WTC11 (cell line): ENCODE measurements at regions not wholly inside any gene's neighbourhood (a gene's known extent, or its start where the extent isn't known, plus 50 kb on each side); places are given as distances from the start of the nearest gene placed in this dataset.

Source experiments
- ATAC-seq: fragments of 200-7000 bp; cut with Tn5 transposase; 2 replicates; pipeline ENCODE4 v1.10.0; 2021; ENCODE audit warnings: mild to moderate bottlenecking, moderate library complexity
- CTCF ChIA-PET: fragments of 300-600 bp; sonication (Branson Sonifier 250); formaldehyde crosslinking; loops from one replicate; lab custom pipeline; 2021; ENCODE audit warnings: antibody characterized with exemption; lab: Charles Lee
- POLR2A ChIA-PET: fragments of 350-600 bp; sonication (Branson Sonifier 250); formaldehyde crosslinking; loops from one replicate; lab custom pipeline; 2021; ENCODE audit warnings: antibody characterized with exemption; lab: Charles Lee
- DNase-seq: peaks from one replicate; pipeline ENCODE4 v3.0.0; 2021; ENCODE audit warnings: low spot score
- H3K27ac Mint-ChIP-seq: 2 replicates; pipeline ENCODE4 v1.8.0; 2021; ENCODE audit warnings: mixed read lengths
- H3K27me3 Mint-ChIP-seq: 2 replicates; pipeline ENCODE4 v1.8.0; 2021; ENCODE audit warnings: low read depth, mild to moderate bottlenecking, moderate library complexity, mixed read lengths
- H3K36me3 Mint-ChIP-seq: 2 replicates; pipeline ENCODE4 v1.8.0; 2021; ENCODE audit warnings: mixed read lengths
- H3K4me1 Mint-ChIP-seq: 2 replicates; pipeline ENCODE4 v1.8.0; 2022; ENCODE audit warnings: mixed read lengths
- H3K4me3 Mint-ChIP-seq: 2 replicates; pipeline ENCODE4 v1.8.0; 2021; ENCODE audit warnings: mild to moderate bottlenecking, moderate library complexity, mixed read lengths
- H3K9me3 Mint-ChIP-seq: 2 replicates; pipeline ENCODE4 v1.8.0; 2021; ENCODE audit warnings: mixed read lengths
- AFF4 ChIP-seq: sonication (generic); formaldehyde crosslinking; IDR thresholded peaks from 2 replicates; pipeline ENCODE4 v1.8.1; 2023; ENCODE audit warnings: mild to moderate bottlenecking, missing genetic modification reagents, borderline replicate concordance
- ARID4B ChIP-seq: sonication (generic); formaldehyde crosslinking; IDR thresholded peaks from 2 replicates; pipeline ENCODE4 v1.8.0; 2023; ENCODE audit warnings: missing genetic modification reagents, mild to moderate bottlenecking, borderline replicate concordance
- ATF3 ChIP-seq: sonication (generic); formaldehyde crosslinking; conservative IDR thresholded peaks from 2 replicates; pipeline ENCODE4 v1.8.1; 2022; ENCODE audit warnings: mild to moderate bottlenecking, missing genetic modification reagents
- ATF6 ChIP-seq: sonication (generic); formaldehyde crosslinking; IDR thresholded peaks from 2 replicates; pipeline ENCODE4 v1.8.1; 2023; ENCODE audit warnings: mild to moderate bottlenecking, missing genetic modification reagents
- ERG ChIP-seq: fragments of 250-450 bp; sonication (Bioruptor Pico); IDR thresholded peaks from 2 replicates; pipeline ENCODE4 v1.8.0; 2021; ENCODE audit warnings: mild to moderate bottlenecking
- FOXJ3 ChIP-seq: sonication (generic); formaldehyde crosslinking; IDR thresholded peaks from 2 replicates; pipeline ENCODE4 v1.9.0; 2021; ENCODE audit warnings: missing genetic modification reagents, mild to moderate bottlenecking, borderline replicate concordance
- FOXK1 ChIP-seq: sonication (generic); formaldehyde crosslinking; IDR thresholded peaks from 2 replicates; pipeline ENCODE4 v1.8.0; 2022; ENCODE audit warnings: mild to moderate bottlenecking, moderate library complexity, missing genetic modification reagents
- FOXP4 ChIP-seq: sonication (generic); formaldehyde crosslinking; IDR thresholded peaks from 2 replicates; pipeline ENCODE4 v1.8.0; 2022; ENCODE audit warnings: mild to moderate bottlenecking, missing genetic modification reagents
- HMGA2 ChIP-seq: fragments of 250-450 bp; sonication (Bioruptor Pico); IDR thresholded peaks from 2 replicates; pipeline ENCODE4 v1.4.0; 2021; ENCODE audit warnings: mild to moderate bottlenecking, moderate library complexity
- JUN ChIP-seq: sonication (generic); formaldehyde crosslinking; IDR thresholded peaks from 2 replicates; pipeline ENCODE4 v1.8.0; 2023; ENCODE audit warnings: mild to moderate bottlenecking, missing genetic modification reagents
- MXD4 ChIP-seq: fragments of 250-450 bp; sonication (Bioruptor Pico); IDR thresholded peaks from 2 replicates; pipeline ENCODE4 v1.8.0; 2021; ENCODE audit warnings: mild to moderate bottlenecking, moderate library complexity, borderline replicate concordance
- NFATC4 ChIP-seq: fragments of 250-450 bp; sonication (Bioruptor Pico); IDR thresholded peaks from 2 replicates; pipeline ENCODE4 v1.9.0; 2021; ENCODE audit warnings: mild to moderate bottlenecking
- OVOL2 ChIP-seq: fragments of 250-450 bp; sonication (Bioruptor Pico); IDR thresholded peaks from 2 replicates; pipeline ENCODE4 v1.9.0; 2021; ENCODE audit warnings: mild to moderate bottlenecking, borderline replicate concordance
- RORB ChIP-seq: fragments of 250-450 bp; sonication (Bioruptor Pico); IDR thresholded peaks from 2 replicates; pipeline ENCODE4 v1.9.0; 2021; ENCODE audit warnings: mild to moderate bottlenecking
- SP1 ChIP-seq: sonication (generic); formaldehyde crosslinking; conservative IDR thresholded peaks from 2 replicates; pipeline ENCODE4 v1.8.1; 2022; ENCODE audit warnings: missing genetic modification reagents
- TCF7 ChIP-seq: sonication (generic); formaldehyde crosslinking; IDR thresholded peaks from 2 replicates; pipeline ENCODE4 v1.8.0; 2022; ENCODE audit warnings: mild to moderate bottlenecking, low read depth, missing genetic modification reagents, moderate library complexity
- ZNF121 ChIP-seq: sonication (generic); formaldehyde crosslinking; IDR thresholded peaks from 2 replicates; pipeline ENCODE4 v1.8.0; 2023; ENCODE audit warnings: missing genetic modification reagents
- ZNF138 ChIP-seq: sonication (generic); formaldehyde crosslinking; conservative IDR thresholded peaks from 2 replicates; pipeline ENCODE4 v1.8.1; 2022; ENCODE audit warnings: mild to moderate bottlenecking, moderate library complexity, missing genetic modification reagents
- ZNF416 ChIP-seq: fragments of 250-450 bp; sonication (Bioruptor Pico); IDR thresholded peaks from 2 replicates; pipeline ENCODE4 v1.9.0; 2021; ENCODE audit warnings: mild to moderate bottlenecking, inconsistent platforms
- ZNF512 ChIP-seq: sonication (generic); formaldehyde crosslinking; IDR thresholded peaks from 2 replicates; pipeline ENCODE4 v1.8.1; 2022; ENCODE audit warnings: missing genetic modification reagents, borderline replicate concordance

- TF ChIP-seq FOXJ3 (CRISPR knock-in tag) (no peak), ARID4B (no peak), HMGA2 (CRISPR knock-in tag) (no peak), TCF7 (CRISPR knock-in tag) (no peak), SP1 (CRISPR knock-in tag) (no peak), ZNF416 (CRISPR knock-in tag) (no peak), ZNF138 (CRISPR knock-in tag) (no peak), FOXP4 (CRISPR knock-in tag) (no peak), ATF6 (CRISPR knock-in tag) (no peak), NFATC4 (CRISPR knock-in tag) (no peak), ZNF512 (CRISPR knock-in tag) (no peak), FOXK1 (CRISPR knock-in tag) (no peak), RORB (no peak), ATF3 (no peak), AFF4 (CRISPR knock-in tag) (no peak), OVOL2 (CRISPR knock-in tag) (no peak), JUN (CRISPR knock-in tag) (no peak), MXD4 (CRISPR knock-in tag) (no peak), ZNF121 (CRISPR knock-in tag) (no peak), ERG (CRISPR knock-in tag) (no peak)
- DNase-seq, result no peak
- Mint-ChIP-seq H3K27me3 (no peaks in the 10 kb centered on the region), H3K4me3 (no peak overlapping the region), H3K27ac (no peak overlapping the region), H3K9me3 (no peaks in the 10 kb centered on the region), H3K36me3 (no peaks in the 10 kb centered on the region), H3K4me1 (no peaks in the 10 kb centered on the region)
- ATAC-seq, result no peak
- POLR2A ChIA-PET, result no interaction called here
- CTCF ChIA-PET, result interaction anchor here (1.4 kb wide), 1 partner anchor 39 kb away, joined by 4 read pairs; no protein-coding TSS in a partner anchor
Observed at GRCh38 chr3:102712896-102713295, 278.1 kb downstream of the ZPLD1 start.
